Gastroesophageal sphincter (tissue), 4 donors: ENCODE measurements at regions not wholly inside any gene's neighbourhood (a gene's known extent, or its start where the extent isn't known, plus 50 kb on each side); places are given as distances from the start of the nearest gene placed in this dataset.
A peak's percentile ranks its signal among the peaks of the same experiment; 100 is the strongest.

ENCODE experiments used
- ATAC-seq: fragments of 150-250 bp; one replicate; pipeline ENCODE4 v1.9.1; 2016; ENCODE audit warnings: mild to moderate bottlenecking, moderate library complexity
- H3K27ac ChIP-seq, 4 donors: fragments of 200-600 bp; sonication (generic) in 3 of 4; 1 replicate in 3 of 4; 2 replicates in 1 of 4; pipeline ENCODE4 v1.5.1; 2016 to 2019
- H3K27me3 ChIP-seq: fragments of 200-600 bp; sonication (generic); one replicate; pipeline ENCODE4 v1.5.1; 2019
- H3K36me3 ChIP-seq, 2 donors: fragments of 200-600 bp; sonication (generic); one replicate each; pipeline ENCODE4 v1.5.1; 2019; ENCODE audit warnings: control low read depth in 1 of 2
- H3K4me1 ChIP-seq, 3 donors: fragments of 200-600 bp; sonication (generic); 1 replicate in 2 of 3; 2 replicates in 1 of 3; pipeline ENCODE4 v1.5.1; 2016 to 2019; ENCODE audit warnings: control low read depth in 2 of 3
- H3K4me3 ChIP-seq, 2 donors: fragments of 200-600 bp; sonication (generic); one replicate each; pipeline ENCODE4 v1.5.1; 2019; ENCODE audit warnings: mild to moderate bottlenecking in 1 of 2, moderate library complexity in 1 of 2
- H3K9me3 ChIP-seq, 3 donors: fragments of 200-600 bp; sonication (generic); one replicate each; pipeline ENCODE4 v1.5.1; 2017 to 2019; ENCODE audit warnings: control low read depth in 2 of 3
- CTCF ChIP-seq, 4 experiments: fragments of 200-600 bp in 2 of 4; fragments of 450-650 bp in 2 of 4; sonication (generic) in 1 of 4; IDR thresholded peaks; one replicate each; pipeline ENCODE4 v1.5.1; 2017 to 2019; ENCODE audit warnings: antibody characterized with exemption in 4 of 4, mild to moderate bottlenecking in 2 of 4, moderate library complexity in 2 of 4
- EP300 ChIP-seq: sonication (generic); formaldehyde crosslinking; IDR thresholded peaks from one replicate; pipeline ENCODE4 v1.6.1; 2017; ENCODE audit warnings: antibody characterized with exemption, mild to moderate bottlenecking
- POLR2A ChIP-seq, 2 donors: fragments of 450-650 bp; IDR thresholded peaks; one replicate each; pipeline ENCODE4 v1.6.1; 2017; ENCODE audit warnings: antibody characterized with exemption in 2 of 2, mild to moderate bottlenecking in 2 of 2, moderate library complexity in 1 of 2
- POLR2AphosphoS5 ChIP-seq: sonication (generic); formaldehyde crosslinking; IDR thresholded peaks from one replicate; pipeline ENCODE4 v1.6.1; 2017; ENCODE audit warnings: antibody characterized with exemption
- WGBS, 2 donors: methylation state at CpG; one replicate each; pipeline ENCODE4 v1.1.5; 2018; ENCODE audit warnings: low coverage in 1 of 2; 5-methylcytosine and 5-hydroxymethylcytosine counted together

GRCh38 chr10:3838460-3839437, 53.7 kb upstream of the KLF6 start:
- ATAC-seq, result no peak
- TF ChIP-seq POLR2AphosphoS5 (no peak), POLR2A (IDR thresholded peaks at IDR 0.05) (no peak), CTCF (IDR thresholded peaks at IDR 0.05) (no peak), EP300 (no peak)
- no peaks in the 10 kb centered on the region for H3K9me3 ChIP-seq
- no peaks in the 10 kb centered on the region for H3K27me3 ChIP-seq
- H3K36me3 ChIP-seq, result no peaks in the 10 kb centered on the region
- H3K4me3 ChIP-seq, result no peak overlapping the region
- H3K4me1 ChIP-seq, result no peaks in the 10 kb centered on the region
- no peak overlapping the region for H3K27ac ChIP-seq
- WGBS, 2 donors, result 87 to 95% methylated on average over 10 to 12 of the region's 14 CpGs

GRCh38 chr10:3837647-3838459, 52.8 kb upstream of the KLF6 start:
- no peak for ATAC-seq
- TF ChIP-seq EP300, result no peak
- TF ChIP-seq POLR2AphosphoS5, result no peak
- no peak for TF ChIP-seq POLR2A (IDR thresholded peaks at IDR 0.05)
- no peak for TF ChIP-seq CTCF (IDR thresholded peaks at IDR 0.05)
- Histone ChIP-seq H3K27ac (no peak overlapping the region), H3K4me1 (no peaks in the 10 kb centered on the region), H3K36me3 (no peaks in the 10 kb centered on the region), H3K4me3 (no peak overlapping the region), H3K9me3 (no peaks in the 10 kb centered on the region), H3K27me3 (no peaks in the 10 kb centered on the region)
- WGBS, 2 donors, result 73 to 79% methylated on average over 7 of the region's 9 CpGs

GRCh38 chr10:3836222-3836820, 51.3 kb upstream of the KLF6 start:
- Histone ChIP-seq H3K4me3 (no peak overlapping the region), H3K4me1 (peaks cover 0 to 4% (median 0%) of the 10 kb centered on the region in 3 donors), H3K9me3 (no peaks in the 10 kb centered on the region), H3K27me3 (no peaks in the 10 kb centered on the region), H3K27ac (no peak overlapping the region), H3K36me3 (no peaks in the 10 kb centered on the region)
- no peak for ATAC-seq
- no peak for TF ChIP-seq EP300
- TF ChIP-seq POLR2A (IDR thresholded peaks at IDR 0.05), result no peak
- no peak for TF ChIP-seq POLR2AphosphoS5
- TF ChIP-seq CTCF (IDR thresholded peaks at IDR 0.05), result no peak
- 33 to 49% methylated on average over 2 of the region's 2 CpGs for WGBS, 2 donors

GRCh38 chr10:3835770-3836169, 50.8 kb upstream of the KLF6 start:
- peak; percentile 36 for ATAC-seq
- Histone ChIP-seq H3K36me3 (no peaks in the 10 kb centered on the region), H3K27ac (no peak overlapping the region), H3K9me3 (no peaks in the 10 kb centered on the region), H3K27me3 (no peaks in the 10 kb centered on the region), H3K4me1 (peaks cover 0 to 9% (median 0%) of the 10 kb centered on the region in 3 donors), H3K4me3 (no peak overlapping the region)
- 70 to 77% methylated on average over 5 to 6 of the region's 6 CpGs for WGBS, 2 donors
- TF ChIP-seq POLR2AphosphoS5 (no peak), CTCF (IDR thresholded peaks at IDR 0.05) (no peak), EP300 (no peak), POLR2A (IDR thresholded peaks at IDR 0.05) (no peak)
